ENCODE measurements at regions not wholly inside any gene's neighbourhood (a gene's known extent, or its start where the extent isn't known, plus 50 kb on each side); places are given as distances from the start of the nearest gene placed in this dataset.

DNA sequence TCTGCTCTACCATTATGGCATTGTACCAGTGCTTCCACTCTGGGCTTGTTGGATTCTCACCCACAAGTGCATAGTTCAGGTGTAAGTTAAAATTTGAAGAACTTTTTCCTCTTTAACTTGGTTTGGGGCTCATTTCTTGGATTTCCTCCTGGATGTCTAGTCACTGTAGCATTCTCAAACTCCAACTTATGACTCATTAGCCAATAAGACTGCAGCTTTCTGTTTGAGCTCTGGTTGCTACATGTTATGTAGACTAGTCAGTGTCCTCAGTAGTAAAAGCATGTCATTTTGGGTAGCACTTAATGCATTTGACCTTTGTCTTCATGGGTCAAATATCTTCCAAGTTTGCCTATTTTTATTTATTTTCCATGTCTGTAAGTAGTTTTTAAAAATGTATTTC lies 790.8 kb downstream of the BRINP1 start:
- TF ChIP-seq, protein P1, sequence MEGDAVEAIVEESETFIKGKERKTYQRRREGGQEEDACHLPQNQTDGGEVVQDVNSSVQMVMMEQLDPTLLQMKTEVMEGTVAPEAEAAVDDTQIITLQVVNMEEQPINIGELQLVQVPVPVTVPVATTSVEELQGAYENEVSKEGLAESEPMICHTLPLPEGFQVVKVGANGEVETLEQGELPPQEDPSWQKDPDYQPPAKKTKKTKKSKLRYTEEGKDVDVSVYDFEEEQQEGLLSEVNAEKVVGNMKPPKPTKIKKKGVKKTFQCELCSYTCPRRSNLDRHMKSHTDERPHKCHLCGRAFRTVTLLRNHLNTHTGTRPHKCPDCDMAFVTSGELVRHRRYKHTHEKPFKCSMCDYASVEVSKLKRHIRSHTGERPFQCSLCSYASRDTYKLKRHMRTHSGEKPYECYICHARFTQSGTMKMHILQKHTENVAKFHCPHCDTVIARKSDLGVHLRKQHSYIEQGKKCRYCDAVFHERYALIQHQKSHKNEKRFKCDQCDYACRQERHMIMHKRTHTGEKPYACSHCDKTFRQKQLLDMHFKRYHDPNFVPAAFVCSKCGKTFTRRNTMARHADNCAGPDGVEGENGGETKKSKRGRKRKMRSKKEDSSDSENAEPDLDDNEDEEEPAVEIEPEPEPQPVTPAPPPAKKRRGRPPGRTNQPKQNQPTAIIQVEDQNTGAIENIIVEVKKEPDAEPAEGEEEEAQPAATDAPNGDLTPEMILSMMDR (IDR thresholded peaks at IDR 0.05): no peak
- no peak for TF ChIP-seq POLR2A (IDR thresholded peaks at IDR 0.05)
